ENCODE measurements at regions not wholly inside any gene's neighbourhood (a gene's known extent, or its start where the extent isn't known, plus 50 kb on each side); places are given as distances from the start of the nearest gene placed in this dataset.

DNA sequence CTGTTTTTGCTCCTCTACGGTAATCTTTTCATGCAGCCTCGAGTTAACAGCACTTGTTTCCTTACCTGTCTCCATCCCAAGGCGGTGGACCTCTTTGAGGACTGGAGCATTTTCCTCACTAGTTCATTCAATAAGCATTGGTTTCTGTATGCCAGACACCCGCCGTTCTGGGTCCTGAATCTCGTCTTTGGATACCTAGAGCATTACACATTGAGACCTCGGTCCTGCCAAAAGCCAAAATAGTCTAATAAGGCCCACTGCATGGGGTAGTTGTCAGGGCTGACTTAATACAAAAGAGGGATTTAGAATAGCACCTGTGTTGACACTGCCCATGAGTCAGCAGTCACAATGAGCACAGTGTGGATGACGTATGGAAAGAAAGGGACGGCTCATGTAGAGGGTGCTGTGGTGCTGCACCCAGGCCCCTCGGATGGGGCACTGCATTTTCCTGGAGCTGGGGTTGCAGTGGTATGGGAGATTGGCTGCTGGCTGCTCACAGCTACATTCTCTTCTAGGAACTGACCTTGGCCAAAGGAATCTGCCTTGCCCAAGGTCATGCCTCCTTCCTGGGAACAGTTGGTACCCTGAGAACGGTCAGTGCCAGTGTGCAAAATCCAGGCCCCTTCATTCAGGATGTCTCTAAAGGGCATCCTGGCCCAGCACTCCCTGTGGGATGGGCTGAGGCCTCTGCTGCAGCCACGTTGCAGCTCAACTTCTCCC is 126.9 kb upstream of the NCK2 start:
- no peak for DNase-seq

DNA sequence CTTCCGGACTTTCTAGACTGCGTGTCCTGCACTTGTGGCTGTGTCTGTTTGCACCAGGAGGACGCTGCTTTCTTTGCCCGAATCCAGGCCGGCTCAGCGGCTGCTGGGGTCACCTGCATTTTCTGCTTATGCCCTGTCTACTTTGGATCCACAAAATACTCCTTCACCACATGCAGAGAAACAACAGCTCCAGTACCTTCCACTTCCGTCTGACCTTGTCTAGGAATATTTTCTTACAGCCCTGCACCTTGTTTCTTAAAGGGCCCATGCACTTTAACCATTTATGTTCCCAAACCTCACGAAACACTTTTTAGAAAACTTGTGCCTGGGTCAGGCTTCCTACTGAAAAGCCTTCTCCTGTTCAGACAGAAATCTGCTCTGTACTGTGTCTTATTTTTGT is 129.4 kb upstream of the NCK2 start:
- DNase-seq: no peak

DNA sequence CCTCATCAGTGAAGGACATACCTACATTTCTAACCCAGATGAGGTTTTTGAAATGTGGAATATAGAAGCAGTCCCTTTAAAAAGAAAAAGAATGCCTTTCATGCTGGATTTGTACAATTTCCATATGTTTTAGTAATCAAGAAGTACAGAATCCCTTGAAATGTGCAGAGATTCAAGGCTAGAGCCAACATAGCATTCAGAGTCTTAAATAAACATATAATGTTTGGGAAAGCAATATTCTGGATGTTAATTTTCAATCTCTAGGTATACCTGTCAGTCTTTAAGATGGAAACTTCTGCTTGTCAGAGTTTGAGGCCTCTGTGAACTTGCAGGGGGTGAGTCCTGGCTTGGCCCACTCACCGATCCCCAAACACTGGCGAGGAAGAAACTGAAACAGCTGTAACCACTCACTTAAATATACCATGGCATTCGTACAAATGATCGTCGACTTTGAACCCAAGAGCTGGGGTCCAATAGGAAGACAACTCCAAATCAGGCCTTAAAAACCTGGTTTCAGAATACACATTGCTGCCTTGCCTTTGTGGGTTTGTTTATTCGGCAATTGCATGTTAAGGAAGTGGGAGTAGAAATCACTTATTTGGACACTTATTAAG is 132.8 kb upstream of the NCK2 start:
- no peak for DNase-seq

DNA sequence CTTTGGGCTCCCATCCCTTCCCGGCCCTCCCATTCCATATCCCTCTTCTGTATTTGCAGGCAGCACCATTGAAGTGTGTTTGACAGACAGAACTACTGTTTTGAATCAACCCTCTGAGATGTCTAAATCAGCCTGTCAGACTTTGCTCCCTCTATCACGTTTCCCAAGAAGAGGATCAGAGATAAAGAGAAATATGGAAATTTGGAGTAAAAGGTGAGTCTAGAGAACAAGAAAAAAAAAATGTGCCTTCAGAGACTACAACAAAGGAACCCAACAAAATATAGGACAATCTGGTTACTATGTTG is 133.4 kb upstream of the NCK2 start:
- no peak for DNase-seq

DNA sequence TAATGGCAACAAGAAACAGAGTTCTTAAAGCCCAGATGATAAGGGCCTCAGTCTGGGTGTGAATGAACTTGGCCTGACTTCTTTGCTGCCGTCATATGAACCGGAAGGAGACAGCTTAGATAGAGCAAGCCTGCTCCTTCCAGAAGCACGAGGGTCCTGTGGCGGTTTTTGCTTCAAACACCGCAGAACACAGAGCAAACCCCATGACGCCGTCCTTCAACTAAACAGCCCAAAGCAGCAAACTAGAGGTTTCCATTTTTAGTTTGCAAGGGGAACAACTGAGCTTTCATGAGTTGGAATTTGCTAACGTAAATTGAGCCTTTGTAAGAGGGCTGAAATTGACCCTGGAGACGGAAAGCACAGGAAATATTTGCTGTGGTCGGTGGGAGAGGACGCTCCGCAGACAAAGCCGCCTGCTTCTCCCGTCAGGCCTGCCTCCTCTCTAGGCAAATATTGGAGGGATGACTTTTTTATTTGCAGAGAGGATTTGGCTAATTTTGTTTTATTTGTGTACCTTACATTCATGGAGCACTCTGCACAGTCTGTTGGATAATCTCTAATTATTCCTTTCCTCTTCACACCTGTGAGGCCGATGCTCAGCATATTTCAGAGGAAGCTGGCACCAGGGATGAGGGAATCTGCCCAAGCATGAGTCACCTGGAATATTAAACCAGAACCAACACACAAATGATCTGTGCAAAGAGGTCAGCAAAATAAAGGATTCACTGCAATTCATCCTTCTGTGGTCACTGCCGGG is 134.0 kb upstream of the NCK2 start:
- no peak for DNase-seq

DNA sequence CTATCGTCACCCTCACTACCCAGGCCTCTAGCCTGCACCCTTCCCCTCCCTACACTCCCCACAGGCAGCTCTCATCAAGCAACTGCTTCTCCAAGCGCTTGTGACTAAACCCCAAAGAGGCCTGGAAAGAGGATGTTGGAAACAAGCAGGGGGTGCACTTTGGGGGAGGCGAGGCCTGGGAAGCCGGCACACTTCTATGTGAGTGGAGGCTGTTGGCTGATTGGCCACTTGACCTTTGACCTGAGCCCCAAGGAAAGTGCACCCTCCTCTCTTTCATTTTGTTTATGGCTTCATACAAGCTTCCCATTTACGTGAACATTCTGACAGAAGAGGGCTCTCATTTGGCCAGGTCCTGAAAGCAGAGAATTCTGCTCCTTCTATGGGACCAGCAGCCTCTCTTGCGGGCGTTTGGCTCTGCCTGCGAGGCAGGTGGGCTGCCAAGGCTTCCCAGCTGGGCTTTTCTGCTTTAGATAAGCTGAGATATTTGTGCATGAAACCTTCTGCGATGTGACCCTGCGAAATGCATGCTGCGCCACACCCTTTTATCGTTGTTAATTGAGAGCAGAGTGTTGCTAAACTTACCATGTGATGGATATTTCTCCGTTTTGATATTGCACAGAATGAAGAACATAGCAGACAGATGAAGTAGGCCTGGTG is 134.8 kb upstream of the NCK2 start:
- no peak for DNase-seq

DNA sequence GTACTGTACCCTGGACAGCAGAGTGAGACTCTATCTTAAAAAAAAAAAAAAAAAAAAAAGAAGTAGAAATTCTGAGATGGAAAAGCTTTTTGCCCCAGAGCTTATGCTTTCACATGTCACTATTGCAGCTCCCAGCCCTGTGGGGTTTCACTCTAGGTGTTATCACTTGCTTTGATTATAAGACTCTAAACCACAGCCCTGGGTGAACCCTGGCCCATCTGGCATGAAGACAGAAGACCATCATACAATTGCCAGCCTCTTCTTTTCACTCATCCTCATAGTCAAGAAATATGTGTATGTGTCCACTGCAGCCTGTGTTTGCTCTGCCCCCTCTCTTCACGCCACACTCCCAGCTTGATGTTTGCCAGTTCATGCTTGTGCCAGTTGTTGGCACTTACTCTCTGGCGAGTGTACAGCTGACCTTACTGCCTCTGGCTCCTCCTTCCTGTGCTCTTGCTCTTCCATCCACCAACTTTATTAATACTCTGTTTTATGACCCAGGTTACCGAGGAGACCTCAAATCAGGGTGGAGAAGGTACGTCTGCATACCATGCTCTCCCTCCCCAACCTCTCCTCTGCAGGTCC is 136.7 kb upstream of the NCK2 start:
- no peak for DNase-seq

DNA sequence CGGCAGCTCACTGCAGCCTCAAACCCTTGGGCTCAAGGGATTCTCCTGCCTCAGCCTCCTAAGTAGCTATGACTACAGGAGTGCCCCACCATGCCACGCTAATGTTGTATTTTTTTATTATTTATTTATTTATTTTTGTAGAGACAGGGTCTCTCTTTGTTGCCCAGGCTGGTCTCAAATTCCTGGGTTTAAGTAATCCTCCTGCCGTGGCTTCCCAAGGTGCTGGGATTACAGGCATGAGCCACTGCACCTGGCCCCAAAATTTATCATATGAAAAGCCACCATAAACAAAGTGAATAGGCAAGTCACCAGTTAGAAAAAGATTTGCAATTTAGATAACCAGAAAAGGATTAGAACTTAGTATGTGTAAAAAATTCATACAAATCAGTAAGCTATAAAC is 138.6 kb upstream of the NCK2 start:
- DNase-seq: no peak

DNA sequence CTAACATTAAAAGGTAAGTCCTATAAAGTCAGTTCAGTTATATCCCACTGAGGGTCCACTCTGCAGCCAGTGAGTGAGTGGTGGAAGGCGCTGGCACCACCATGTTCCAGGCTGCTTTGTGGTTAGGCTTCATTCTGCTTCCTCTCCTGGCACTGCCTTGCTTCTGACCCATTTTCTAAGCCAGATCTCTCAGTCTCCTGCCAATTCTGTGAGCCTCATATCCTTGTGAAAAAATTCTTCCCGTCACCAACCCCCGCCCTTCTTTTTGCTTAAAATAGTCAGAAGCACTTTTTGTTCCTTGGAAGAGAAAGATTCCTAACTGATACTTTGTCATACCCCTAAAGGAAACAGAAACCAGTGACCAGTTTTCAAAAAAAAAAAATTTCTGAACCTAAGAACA is 139.8 kb upstream of the NCK2 start:
- no peak for DNase-seq

DNA sequence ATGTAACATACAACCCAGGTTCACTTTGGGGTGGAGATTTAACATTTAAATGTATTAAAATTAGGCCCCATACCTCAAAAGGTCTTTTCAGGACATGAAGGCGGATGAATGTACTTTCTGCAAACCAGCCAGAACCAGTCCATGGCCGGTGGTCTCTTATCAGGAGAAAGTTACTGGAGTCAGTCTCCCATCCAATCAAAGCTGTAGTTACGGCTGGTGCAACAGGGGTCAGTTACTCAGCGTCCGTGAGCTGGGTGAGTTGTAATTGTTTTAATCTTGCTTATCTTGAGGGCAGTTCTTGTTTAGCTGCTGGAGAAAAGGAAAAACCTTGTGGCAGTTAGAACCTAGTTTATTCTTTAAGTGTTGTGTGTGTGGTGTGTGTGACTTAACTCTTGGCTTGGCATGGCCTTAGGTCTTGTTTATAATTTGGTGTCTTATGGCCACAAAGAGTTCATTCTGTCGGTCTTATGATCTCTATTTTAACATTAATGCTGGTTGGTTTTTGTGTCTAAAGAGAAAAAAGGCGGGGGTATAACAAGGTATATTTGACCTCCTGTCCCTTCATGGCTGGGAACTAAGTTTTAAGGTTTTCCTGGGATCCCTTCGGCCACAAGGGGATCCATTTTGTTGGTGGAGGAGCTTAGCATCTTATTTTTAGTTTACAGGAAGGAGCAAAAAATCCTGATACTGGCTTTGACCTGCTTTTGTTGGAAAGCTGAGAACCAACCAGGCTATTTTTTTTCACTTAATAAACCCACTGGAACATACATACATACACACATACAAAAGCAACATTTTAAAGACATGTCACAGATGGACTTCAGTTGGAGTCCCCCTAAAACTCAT is 143.5 kb upstream of the NCK2 start:
- DNase-seq: no peak

DNA sequence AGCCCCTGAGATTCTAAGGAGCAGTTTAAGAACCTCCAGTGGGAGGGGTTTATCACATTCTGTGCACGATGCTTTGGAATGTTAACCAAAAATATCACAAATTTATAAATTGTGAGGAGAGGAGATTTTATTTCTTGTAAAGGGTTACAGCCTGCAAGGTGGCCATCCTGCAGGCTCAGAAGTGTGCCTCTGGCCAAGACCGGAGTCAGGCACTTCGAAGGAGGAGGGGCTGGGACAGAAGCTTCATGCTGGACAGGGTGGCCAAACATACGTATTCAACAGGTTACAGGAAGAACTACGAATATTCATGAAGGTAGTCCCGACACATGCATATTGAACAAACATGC is 144.1 kb upstream of the NCK2 start:
- no peak for DNase-seq

DNA sequence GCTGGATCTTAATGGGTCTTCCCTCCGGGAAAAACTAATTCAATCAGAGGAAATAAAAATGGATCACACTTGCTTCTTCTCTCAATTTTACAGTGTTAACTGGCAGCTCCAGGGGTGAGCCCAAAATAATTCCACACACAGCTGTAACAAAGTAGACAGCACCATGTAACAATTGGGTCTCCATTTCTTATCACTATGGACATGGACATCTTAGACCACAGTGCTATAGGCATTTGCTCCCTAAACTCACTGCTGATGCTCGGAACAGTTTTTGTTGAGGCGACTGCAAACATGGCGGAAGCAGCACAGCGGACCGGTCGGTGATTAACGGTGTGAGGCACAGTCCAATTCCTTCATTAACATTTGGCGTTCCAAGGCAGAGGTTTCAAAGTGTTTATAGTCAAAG is 144.7 kb upstream of the NCK2 start:
- DNase-seq: no peak

DNA sequence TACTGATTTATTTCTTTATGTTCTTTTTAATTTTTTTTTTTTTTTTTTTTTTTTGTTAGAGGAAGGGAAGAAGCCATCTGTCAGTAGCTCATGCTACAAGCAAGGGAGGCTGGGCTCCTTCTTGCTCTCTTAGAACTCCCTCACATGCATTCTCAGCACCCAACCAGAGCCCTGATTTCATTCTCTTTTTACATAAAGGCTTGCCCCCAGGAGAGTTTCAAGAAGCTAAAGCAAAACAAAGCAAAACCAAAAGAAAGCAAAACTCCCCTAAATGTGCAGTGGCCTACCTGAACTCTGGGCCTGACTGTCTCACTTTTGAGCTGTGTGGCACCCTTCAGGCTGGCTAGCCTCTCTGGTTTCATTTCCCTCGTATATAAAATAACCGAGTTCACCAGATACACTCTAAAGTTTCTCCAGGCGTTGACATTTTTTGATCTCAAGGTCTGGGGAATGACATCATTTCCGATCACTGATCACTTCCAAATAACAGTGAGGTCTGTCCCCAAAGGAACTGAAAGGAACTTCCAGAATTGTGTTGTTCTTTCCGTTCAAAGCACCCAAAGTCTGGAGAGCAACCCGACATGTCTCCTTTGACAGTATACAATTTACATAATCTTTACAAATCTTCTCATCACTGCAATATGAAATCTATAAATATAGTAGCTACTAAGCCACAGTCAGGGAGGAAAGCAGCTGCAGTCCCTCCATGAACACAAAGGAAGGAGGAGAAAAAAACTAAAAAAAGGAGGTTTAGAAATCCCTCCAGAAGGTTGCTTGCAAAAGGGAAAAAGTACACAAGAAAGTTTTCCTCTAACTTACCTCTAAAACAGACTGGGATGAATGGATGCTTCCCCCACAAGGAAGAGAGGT is 145.6 kb upstream of the NCK2 start:
- DNase-seq: no peak

DNA sequence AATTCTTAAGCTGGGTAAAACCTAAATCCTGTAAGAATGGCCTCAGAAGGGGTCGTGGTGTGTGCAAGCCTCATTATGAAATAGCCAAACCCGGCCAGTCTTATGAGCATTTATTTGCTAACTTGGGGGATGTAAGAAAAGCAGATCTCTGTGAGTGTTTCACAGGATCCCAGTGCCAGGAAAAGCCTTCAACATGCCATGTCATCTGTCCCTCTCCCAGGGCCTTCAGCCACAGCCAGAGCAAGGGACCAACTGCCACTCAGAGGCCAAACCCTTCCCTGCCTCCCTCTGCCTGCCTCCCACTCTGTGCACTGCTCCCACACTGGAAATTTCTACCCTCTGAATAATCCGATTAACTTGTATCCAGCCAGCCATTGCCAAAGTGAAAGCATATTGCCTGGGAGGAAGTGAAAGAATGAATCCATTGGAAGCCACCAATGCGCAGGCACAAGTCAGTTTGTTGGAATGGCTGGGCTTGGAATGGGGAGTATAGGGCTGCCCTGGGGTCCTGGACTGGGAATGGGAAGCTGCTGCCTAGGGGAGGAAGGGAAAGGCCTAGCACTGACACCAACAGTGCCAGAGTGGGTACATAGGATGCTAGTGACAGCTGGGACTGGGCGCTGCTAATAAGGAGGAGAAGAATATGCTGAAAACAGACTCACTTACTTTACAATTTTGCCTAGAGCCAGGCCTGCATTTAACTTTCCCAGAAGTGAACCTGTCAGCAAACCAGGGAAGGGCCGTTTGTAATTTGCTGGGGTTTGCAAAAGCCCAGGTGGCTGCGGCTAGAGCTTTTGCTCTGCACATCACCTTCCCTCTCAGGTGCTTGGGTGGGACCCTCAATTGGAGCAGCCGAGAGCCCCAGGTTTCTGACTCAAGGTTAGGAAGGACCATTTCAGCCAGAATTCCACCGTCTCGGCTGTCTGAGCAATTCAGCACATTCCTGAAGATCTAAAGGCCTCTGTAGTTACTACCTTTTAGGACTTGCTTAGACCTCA is 146.6 kb upstream of the NCK2 start:
- DNase-seq: no peak

DNA sequence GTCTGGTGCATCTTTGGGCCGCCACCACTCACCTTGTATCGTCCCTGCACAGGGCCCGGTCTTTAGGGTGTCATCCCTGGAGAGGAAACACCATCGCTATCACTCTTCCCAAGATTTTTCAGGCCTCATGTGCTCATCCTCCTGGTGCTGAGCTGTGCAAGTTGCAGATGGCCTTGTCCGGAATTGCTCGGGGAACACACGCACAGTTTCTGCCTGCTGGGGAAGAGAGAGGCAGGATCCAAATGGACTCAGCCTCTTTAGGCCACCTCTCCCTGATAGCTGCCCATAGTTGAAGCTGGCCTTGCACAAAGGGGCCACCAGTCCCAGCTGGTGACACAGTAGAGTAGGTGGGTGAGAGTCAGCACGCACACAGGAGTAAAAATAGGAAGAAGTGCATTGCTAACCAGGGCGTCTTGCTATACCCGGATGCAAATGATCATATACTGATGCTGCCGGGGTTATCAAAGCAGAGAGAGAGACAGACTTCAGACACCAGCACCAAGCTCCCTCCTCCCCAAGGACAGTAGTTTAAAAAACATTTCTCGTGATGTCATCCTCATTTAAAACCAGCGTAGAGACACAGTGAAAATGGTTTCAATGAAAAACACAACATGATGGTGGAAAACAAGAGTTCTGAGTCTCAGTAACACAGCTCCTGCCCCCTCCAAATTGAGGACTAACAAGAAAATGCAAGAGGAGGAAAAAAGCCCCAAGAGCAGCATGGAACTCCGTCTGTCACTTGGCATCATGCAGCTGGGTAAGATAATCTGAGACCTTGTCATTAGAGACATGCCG is 147.5 kb upstream of the NCK2 start:
- DNase-seq: no peak

DNA sequence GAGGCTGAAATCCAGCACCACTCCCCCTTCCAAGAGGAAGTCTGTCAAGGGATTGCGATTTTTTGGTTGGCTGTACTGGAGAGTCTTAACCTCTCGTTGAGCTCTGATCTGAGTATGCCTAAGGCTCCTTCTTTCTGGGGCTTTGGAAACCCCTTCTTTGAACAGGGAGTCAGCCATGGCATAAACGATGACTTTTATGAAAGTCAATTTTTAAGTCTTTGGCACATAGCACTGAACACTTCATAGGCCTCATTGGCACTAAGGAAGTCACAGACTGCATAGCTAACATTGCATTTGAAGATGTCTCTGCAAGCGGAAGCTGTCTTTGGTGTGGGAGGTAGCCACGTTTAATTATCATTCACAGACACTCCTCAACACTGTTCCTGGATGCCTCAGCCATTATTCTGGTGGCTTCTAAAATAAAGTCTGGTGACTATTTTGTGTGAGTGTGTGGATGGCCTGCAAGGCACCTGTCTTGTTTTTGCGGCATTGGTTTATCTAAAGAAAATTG is 148.2 kb upstream of the NCK2 start:
- no peak for DNase-seq

DNA sequence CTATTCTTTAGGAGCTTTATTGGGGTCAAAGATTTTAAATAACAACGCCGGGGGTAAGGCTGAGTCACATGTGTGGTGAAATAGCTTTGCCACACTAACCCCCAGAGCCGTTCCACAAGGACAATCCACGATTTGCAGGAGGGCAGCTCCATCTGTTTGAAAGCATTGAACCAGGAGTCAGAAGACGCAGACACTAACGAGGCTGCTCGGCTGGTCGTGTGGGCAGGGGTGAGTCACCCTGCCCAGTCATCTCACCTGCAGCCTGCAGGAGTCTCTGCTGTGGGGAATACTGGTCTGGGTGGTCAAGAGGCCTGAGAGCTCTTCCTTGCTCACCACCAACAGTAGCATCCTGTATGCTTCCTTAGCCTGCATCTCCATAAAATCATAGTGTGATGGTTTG is 149.2 kb upstream of the NCK2 start:
- no peak for DNase-seq

DNA sequence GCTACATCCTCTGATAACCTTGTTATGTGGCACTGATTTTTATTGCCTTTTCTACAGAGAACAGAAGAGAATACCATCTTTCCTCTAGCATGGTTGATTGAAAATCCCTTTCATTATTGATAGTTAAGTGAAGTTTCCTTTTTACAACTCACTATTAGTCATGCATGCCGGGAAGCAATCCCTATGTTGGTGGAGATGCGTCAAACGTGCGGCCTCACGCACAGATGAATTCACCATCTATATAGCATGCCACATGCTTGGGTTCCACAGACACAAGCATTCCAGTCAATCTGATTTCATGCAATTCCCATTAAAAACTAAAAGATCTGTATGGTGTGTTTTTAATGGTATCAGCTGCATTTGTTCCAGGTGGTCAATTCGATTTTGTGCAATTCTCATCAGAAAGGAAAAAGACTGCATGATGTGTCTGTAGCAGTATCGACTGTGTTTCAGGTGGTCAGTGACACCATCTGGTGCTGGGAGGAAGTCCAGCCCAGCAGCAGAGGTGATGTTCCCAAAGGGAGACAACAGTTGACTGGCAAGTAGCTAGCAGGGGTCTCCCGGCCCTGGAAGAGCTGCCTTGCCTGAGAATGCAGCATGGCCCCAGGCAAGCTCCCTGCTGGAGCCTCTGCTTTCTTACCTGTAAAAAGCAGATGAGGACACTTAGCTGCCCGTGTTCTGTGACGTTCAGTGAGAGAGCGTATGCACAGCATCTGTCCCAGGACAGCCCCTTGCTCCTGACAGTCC is 151.3 kb upstream of the NCK2 start:
- no peak for DNase-seq

DNA sequence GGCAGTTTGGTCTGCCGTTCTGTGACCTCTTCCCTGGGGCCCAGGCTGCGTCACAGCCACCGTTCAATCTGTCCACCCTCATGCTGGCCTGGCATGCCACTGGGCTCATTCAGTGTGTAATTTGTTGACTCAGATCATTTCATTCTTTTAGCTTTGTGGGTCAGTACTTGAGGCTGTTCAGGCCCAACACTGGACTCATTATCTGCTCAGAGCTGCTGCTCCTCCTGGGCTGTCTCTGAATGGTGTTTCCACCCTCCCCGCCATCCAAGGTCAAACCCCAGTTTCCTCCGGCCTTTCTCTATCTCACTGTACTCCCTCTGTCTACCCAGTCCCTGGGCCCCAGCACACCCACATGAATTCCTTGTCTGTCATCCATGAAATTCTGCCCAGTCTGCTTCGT is 152.4 kb upstream of the NCK2 start:
- DNase-seq: no peak

Data from CD4-positive, alpha-beta T cell treated with Interleukin-12 subunit alpha and Interleukin-12 subunit beta, for 1 hour (primary cell).